ENCODE measurements at regions not wholly inside any gene's neighbourhood (a gene's known extent, or its start where the extent isn't known, plus 50 kb on each side); places are given as distances from the start of the nearest gene placed in this dataset.

DNA sequence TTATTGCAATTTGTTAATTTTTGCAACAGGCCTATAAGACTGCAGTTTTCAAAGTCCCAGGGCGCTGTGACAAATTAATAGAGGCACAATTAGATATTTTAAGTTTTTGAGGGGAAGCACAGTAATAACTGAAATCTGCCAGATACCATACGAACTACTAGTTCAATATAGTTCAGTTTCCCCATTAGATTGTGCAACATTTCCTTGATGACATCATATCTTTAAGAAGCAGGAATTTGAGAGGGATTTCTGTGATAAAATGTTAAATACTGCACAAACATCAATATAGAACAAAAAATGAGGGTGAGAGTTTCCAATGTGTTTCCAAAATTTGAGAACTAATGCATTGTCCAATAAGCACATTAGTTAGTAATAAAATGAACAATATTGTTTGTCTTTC, 56.7 kb upstream of the GRIN3A start:
- no CpG with 5 or more reads among the region's 2 CpGs for WGBS (ENCODE audit: insufficient coverage)
- ChIA-PET CTCF (no interaction called here), POLR2A (no interaction called here)
- H3K27me3 ChIP-seq (replicated peaks in 2 of 5; ENCODE audit: control insufficient read depth in 4 of 5, insufficient read depth in 5 of 5, low read length in 4 of 5) = peaks cover 0 to 2% (median 0%) of the 10 kb centered on the region in 5 experiments
- H3K9me3 ChIP-seq (ENCODE audit: control extremely low read depth in 1 of 5, control insufficient read depth in 4 of 5, insufficient read depth in 2 of 5, low read depth in 1 of 5, low read length in 4 of 5) = no peaks in the 10 kb centered on the region
- H3K27ac ChIP-seq (ENCODE audit: insufficient read depth in 1 of 2, low read depth in 1 of 2, low read length in 2 of 2, poor library complexity in 1 of 2, severe bottlenecking in 2 of 2) = no peak overlapping the region
- no peak overlapping the region for H3K4me3 ChIP-seq (ENCODE audit: control insufficient read depth in 1 of 7, extremely low read depth in 1 of 7, insufficient read depth in 4 of 7, low read depth in 2 of 7, low read length in 6 of 7)
- DNase-seq = no peak
- no peaks in the 10 kb centered on the region for H3K36me3 ChIP-seq (ENCODE audit: control insufficient read depth in 4 of 4, insufficient read depth in 4 of 4, low read length in 3 of 4)
- no peaks in the 10 kb centered on the region for H3K4me1 ChIP-seq (ENCODE audit: control extremely low read depth in 1 of 4, control insufficient read depth in 4 of 4, insufficient read depth in 4 of 4, low read length in 3 of 4)

DNA sequence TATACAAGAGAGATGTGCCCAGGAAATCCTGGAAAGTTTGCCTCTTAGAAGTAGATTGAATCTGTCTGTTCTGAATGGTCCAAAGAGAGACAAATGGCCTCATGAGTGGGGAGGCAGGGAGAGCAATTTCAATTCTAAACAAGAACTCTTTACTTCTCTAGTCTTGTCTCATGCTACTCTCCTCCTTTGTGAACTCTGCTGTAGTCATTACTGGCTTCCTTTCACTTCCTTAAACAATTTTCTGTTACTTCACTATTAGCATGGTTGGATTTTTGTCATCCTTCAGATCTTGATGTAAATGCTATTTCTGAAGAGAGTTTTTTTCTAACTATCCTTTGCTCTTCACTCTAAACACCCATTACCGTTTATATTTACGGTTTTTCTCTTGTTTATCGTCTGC, 54.0 kb upstream of the GRIN3A start:
- POLR2A ChIA-PET = no interaction called here
- CTCF ChIA-PET = interaction anchor here (0.6 kb wide), 1 partner anchor 9 kb away, joined by 3 read pairs; no protein-coding TSS in a partner anchor
- Histone ChIP-seq H3K4me1 (ENCODE audit: control extremely low read depth in 1 of 4, control insufficient read depth in 4 of 4, insufficient read depth in 4 of 4, low read length in 3 of 4) (no peaks in the 10 kb centered on the region), H3K4me3 (ENCODE audit: control insufficient read depth in 1 of 7, extremely low read depth in 1 of 7, insufficient read depth in 4 of 7, low read depth in 2 of 7, low read length in 6 of 7) (no peak overlapping the region), H3K9me3 (ENCODE audit: control extremely low read depth in 1 of 5, control insufficient read depth in 4 of 5, insufficient read depth in 2 of 5, low read depth in 1 of 5, low read length in 4 of 5) (no peaks in the 10 kb centered on the region), H3K27ac (ENCODE audit: insufficient read depth in 1 of 2, low read depth in 1 of 2, low read length in 2 of 2, poor library complexity in 1 of 2, severe bottlenecking in 2 of 2) (no peak overlapping the region), H3K36me3 (ENCODE audit: control insufficient read depth in 4 of 4, insufficient read depth in 4 of 4, low read length in 3 of 4) (no peaks in the 10 kb centered on the region), H3K27me3 (replicated peaks in 2 of 5; ENCODE audit: control insufficient read depth in 4 of 5, insufficient read depth in 5 of 5, low read length in 4 of 5) (peaks cover 0 to 2% (median 0%) of the 10 kb centered on the region in 5 experiments)
- DNase-seq = no peak
- WGBS (ENCODE audit: insufficient coverage) = 81% methylated on average over 3 of the region's 3 CpGs

DNA sequence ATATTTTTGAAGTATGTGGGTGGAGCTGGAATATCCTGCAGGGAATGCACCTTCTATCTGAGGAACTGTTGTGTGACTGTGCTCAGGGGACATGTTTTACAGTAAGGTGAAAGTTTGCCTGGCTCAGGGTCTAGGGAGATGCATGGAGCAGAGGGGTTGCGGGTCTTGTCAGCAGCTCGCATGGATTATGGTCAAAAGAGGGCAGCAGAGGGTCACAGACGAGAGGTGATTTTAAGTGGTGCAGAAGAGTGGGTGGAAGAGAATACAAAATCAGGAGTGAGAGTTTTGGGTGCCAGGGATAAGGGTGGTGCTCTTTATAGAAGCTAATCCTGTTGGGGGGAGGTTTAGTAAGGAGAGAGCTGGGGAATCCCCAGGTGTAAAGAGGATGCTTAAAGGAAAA, 53.5 kb upstream of the GRIN3A start:
- H3K4me1 ChIP-seq (ENCODE audit: control extremely low read depth in 1 of 4, control insufficient read depth in 4 of 4, insufficient read depth in 4 of 4, low read length in 3 of 4) = no peaks in the 10 kb centered on the region
- CTCF ChIA-PET = interaction anchor here (0.6 to 1.0 kb wide), 2 partner anchors 9 to 190 kb away, joined by 3 to 5 read pairs; no protein-coding TSS in a partner anchor
- POLR2A ChIA-PET = no interaction called here
- no peak overlapping the region for H3K4me3 ChIP-seq (ENCODE audit: control insufficient read depth in 1 of 7, extremely low read depth in 1 of 7, insufficient read depth in 4 of 7, low read depth in 2 of 7, low read length in 6 of 7)
- WGBS (ENCODE audit: insufficient coverage) = 24% methylated on average over 3 of the region's 3 CpGs
- H3K27ac ChIP-seq (ENCODE audit: insufficient read depth in 1 of 2, low read depth in 1 of 2, low read length in 2 of 2, poor library complexity in 1 of 2, severe bottlenecking in 2 of 2) = no peak overlapping the region
- peaks cover 0 to 2% (median 0%) of the 10 kb centered on the region in 5 experiments for H3K27me3 ChIP-seq (replicated peaks in 2 of 5; ENCODE audit: control insufficient read depth in 4 of 5, insufficient read depth in 5 of 5, low read length in 4 of 5)
- H3K36me3 ChIP-seq (ENCODE audit: control insufficient read depth in 4 of 4, insufficient read depth in 4 of 4, low read length in 3 of 4) = no peaks in the 10 kb centered on the region
- no peaks in the 10 kb centered on the region for H3K9me3 ChIP-seq (ENCODE audit: control extremely low read depth in 1 of 5, control insufficient read depth in 4 of 5, insufficient read depth in 2 of 5, low read depth in 1 of 5, low read length in 4 of 5)
- peak; percentile 40 to 68 (median 64) for DNase-seq

DNA sequence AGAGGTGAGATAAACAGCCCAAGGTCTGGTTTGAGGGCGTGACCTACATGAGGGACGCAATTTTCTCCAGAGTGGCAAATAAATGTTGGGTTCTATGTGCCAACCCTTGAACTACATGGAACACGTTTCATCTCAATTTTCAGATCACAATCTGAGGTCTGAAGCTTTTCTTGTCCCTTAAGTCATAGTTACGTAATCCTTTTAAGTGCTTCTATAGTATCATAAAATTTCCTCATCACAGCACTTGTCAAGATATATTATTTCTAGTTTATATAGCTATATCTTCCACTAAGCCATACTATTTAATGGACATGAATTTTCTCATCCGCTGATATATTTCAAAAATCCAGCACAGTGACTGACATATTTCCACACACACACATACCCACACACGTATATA, 53.1 kb upstream of the GRIN3A start:
- DNase-seq = no peak
- H3K27me3 ChIP-seq (replicated peaks in 2 of 5; ENCODE audit: control insufficient read depth in 4 of 5, insufficient read depth in 5 of 5, low read length in 4 of 5) = peaks cover 0 to 2% (median 0%) of the 10 kb centered on the region in 5 experiments
- POLR2A ChIA-PET = no interaction called here
- no peaks in the 10 kb centered on the region for H3K9me3 ChIP-seq (ENCODE audit: control extremely low read depth in 1 of 5, control insufficient read depth in 4 of 5, insufficient read depth in 2 of 5, low read depth in 1 of 5, low read length in 4 of 5)
- H3K36me3 ChIP-seq (ENCODE audit: control insufficient read depth in 4 of 4, insufficient read depth in 4 of 4, low read length in 3 of 4) = no peaks in the 10 kb centered on the region
- CTCF ChIA-PET = interaction anchor here (1.0 kb wide), 1 partner anchor 189 kb away, joined by 5 read pairs; no protein-coding TSS in a partner anchor
- no peak overlapping the region for H3K27ac ChIP-seq (ENCODE audit: insufficient read depth in 1 of 2, low read depth in 1 of 2, low read length in 2 of 2, poor library complexity in 1 of 2, severe bottlenecking in 2 of 2)
- H3K4me1 ChIP-seq (ENCODE audit: control extremely low read depth in 1 of 4, control insufficient read depth in 4 of 4, insufficient read depth in 4 of 4, low read length in 3 of 4) = no peaks in the 10 kb centered on the region
- H3K4me3 ChIP-seq (ENCODE audit: control insufficient read depth in 1 of 7, extremely low read depth in 1 of 7, insufficient read depth in 4 of 7, low read depth in 2 of 7, low read length in 6 of 7) = no peak overlapping the region
- 100% methylated on average over 2 of the region's 6 CpGs for WGBS (ENCODE audit: insufficient coverage)

Measured in common myeloid progenitor, CD34-positive (primary cell).